ENCODE measurements at regions not wholly inside any gene's neighbourhood (a gene's known extent, or its start where the extent isn't known, plus 50 kb on each side); places are given as distances from the start of the nearest gene placed in this dataset.
"Not testable (repeated sequence)": the region's sequence is repeated elsewhere in the genome, so short reads cannot be mapped to it uniquely, and the experiment has no call there.

GRCh38 chr3:1456781-1457311 lies 364.0 kb downstream of the CNTN6 start:
- Mint-ChIP-seq H3K27me3 (no peaks in the 10 kb centered on the region), H3K27ac (no peak overlapping the region), H3K36me3 (ENCODE audit: low read depth) (no peaks in the 10 kb centered on the region), H3K9me3 (no peaks in the 10 kb centered on the region), H3K4me1 (no peaks in the 10 kb centered on the region), H3K4me3 (no peak overlapping the region)
- intact Hi-C loops (cut with micrococcal nuclease): no loop called here
- DNase-seq: no peak

GRCh38 chr3:1462371-1462770 lies 369.5 kb downstream of the CNTN6 start:
- no peak overlapping the region for H3K4me3 Mint-ChIP-seq
- H3K4me1 Mint-ChIP-seq: no peaks in the 10 kb centered on the region
- no peaks in the 10 kb centered on the region for H3K9me3 Mint-ChIP-seq
- no peak overlapping the region for H3K27ac Mint-ChIP-seq
- DNase-seq: no peak
- no peaks in the 10 kb centered on the region for H3K27me3 Mint-ChIP-seq
- intact Hi-C loops (cut with micrococcal nuclease): no loop called here
- no peaks in the 10 kb centered on the region for H3K36me3 Mint-ChIP-seq (ENCODE audit: low read depth)

- Mint-ChIP-seq H3K9me3 (no peaks in the 10 kb centered on the region), H3K36me3 (ENCODE audit: low read depth) (no peaks in the 10 kb centered on the region), H3K4me3 (no peak overlapping the region), H3K4me1 (no peaks in the 10 kb centered on the region), H3K27ac (no peak overlapping the region), H3K27me3 (no peaks in the 10 kb centered on the region)
- DNase-seq: no peak
- intact Hi-C loops (cut with micrococcal nuclease): no loop called here
Observed at GRCh38 chr3:1462856-1463450, 370.1 kb downstream of the CNTN6 start.

DNA sequence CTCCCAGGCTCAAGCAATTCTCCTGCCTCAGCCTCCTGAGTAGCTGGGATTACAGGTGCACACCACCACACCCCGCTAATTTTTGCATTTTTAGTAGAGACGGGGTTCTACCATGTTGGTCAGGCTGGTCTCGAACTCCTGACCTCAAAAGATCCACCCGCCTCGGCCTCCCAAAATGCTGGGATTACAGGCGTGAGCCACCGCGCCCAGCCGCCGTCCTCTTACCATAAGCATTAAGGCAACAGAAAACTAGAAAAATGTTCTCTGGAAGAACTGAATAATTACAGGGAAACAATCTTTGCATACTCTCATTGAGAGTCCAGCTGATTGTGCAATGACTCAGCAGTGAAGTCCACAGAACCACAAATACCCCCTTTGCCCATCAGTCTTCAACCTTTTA lies 372.3 kb downstream of the CNTN6 start:
- H3K9me3 Mint-ChIP-seq; H3K27me3 Mint-ChIP-seq; H3K36me3 Mint-ChIP-seq (ENCODE audit: low read depth); intact Hi-C loops (cut with micrococcal nuclease); H3K4me1 Mint-ChIP-seq; DNase-seq; H3K4me3 Mint-ChIP-seq; H3K27ac Mint-ChIP-seq: not testable (repeated sequence)

DNA sequence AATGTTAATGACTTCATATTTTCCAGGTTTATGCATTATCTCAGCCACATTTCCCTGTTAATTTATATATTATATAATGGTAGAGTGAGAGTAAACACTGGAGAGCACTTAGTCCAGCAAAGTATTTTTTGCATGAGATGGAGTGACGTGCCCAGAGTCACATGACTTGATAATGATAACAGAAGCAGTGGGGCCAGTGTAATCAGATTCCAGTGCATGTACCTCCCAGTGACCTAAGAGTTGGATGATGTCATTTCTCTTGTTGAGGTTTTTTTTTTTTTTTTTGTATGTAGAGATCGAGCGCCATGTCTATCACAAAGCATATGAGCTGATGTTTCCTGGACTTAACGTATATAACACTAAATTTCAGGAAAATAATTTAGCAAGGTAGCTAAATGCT lies 375.3 kb downstream of the CNTN6 start:
- H3K27ac Mint-ChIP-seq: no peak overlapping the region
- H3K36me3 Mint-ChIP-seq (ENCODE audit: low read depth): no peaks in the 10 kb centered on the region
- H3K9me3 Mint-ChIP-seq: peaks cover 4% of the 10 kb centered on the region
- H3K4me3 Mint-ChIP-seq: no peak overlapping the region
- intact Hi-C loops (cut with micrococcal nuclease): no loop called here
- no peak for DNase-seq
- no peaks in the 10 kb centered on the region for H3K4me1 Mint-ChIP-seq
- H3K27me3 Mint-ChIP-seq: no peaks in the 10 kb centered on the region

- no peaks in the 10 kb centered on the region for H3K36me3 Mint-ChIP-seq (ENCODE audit: low read depth)
- no peak overlapping the region for H3K4me3 Mint-ChIP-seq
- no peaks in the 10 kb centered on the region for H3K27me3 Mint-ChIP-seq
- DNase-seq: no peak
- H3K27ac Mint-ChIP-seq: no peak overlapping the region
- peaks cover 4% of the 10 kb centered on the region for H3K9me3 Mint-ChIP-seq
- no peaks in the 10 kb centered on the region for H3K4me1 Mint-ChIP-seq
- intact Hi-C loops (cut with micrococcal nuclease): no loop called here
Observed at GRCh38 chr3:1469248-1469647, 376.4 kb downstream of the CNTN6 start.

- no peaks in the 10 kb centered on the region for H3K27me3 Mint-ChIP-seq
- H3K4me3 Mint-ChIP-seq: no peak overlapping the region
- peaks cover 4% of the 10 kb centered on the region for H3K9me3 Mint-ChIP-seq
- H3K36me3 Mint-ChIP-seq (ENCODE audit: low read depth): no peaks in the 10 kb centered on the region
- intact Hi-C loops (cut with micrococcal nuclease): no loop called here
- no peak for DNase-seq
- no peak overlapping the region for H3K27ac Mint-ChIP-seq
- no peaks in the 10 kb centered on the region for H3K4me1 Mint-ChIP-seq
Observed at GRCh38 chr3:1469687-1470086, 376.9 kb downstream of the CNTN6 start.

GRCh38 chr3:1477669-1478068 lies 384.8 kb downstream of the CNTN6 start:
- Mint-ChIP-seq H3K27ac (no peak overlapping the region), H3K36me3 (ENCODE audit: low read depth) (no peaks in the 10 kb centered on the region), H3K9me3 (no peaks in the 10 kb centered on the region), H3K27me3 (no peaks in the 10 kb centered on the region), H3K4me3 (no peak overlapping the region), H3K4me1 (no peaks in the 10 kb centered on the region)
- intact Hi-C loops (cut with micrococcal nuclease): no loop called here
- no peak for DNase-seq

- Mint-ChIP-seq H3K27me3 (no peaks in the 10 kb centered on the region), H3K4me3 (no peak overlapping the region), H3K9me3 (no peaks in the 10 kb centered on the region), H3K27ac (no peak overlapping the region), H3K36me3 (ENCODE audit: low read depth) (no peaks in the 10 kb centered on the region), H3K4me1 (no peaks in the 10 kb centered on the region)
- intact Hi-C loops (cut with micrococcal nuclease): no loop called here
- no peak for DNase-seq
Observed at GRCh38 chr3:1495466-1495865, 402.6 kb downstream of the CNTN6 start.

GRCh38 chr3:1499694-1500093 lies 406.9 kb downstream of the CNTN6 start:
- no peaks in the 10 kb centered on the region for H3K36me3 Mint-ChIP-seq (ENCODE audit: low read depth)
- no peak for DNase-seq
- H3K4me1 Mint-ChIP-seq: no peaks in the 10 kb centered on the region
- no peak overlapping the region for H3K27ac Mint-ChIP-seq
- no peaks in the 10 kb centered on the region for H3K9me3 Mint-ChIP-seq
- no peaks in the 10 kb centered on the region for H3K27me3 Mint-ChIP-seq
- intact Hi-C loops (cut with micrococcal nuclease): no loop called here
- no peak overlapping the region for H3K4me3 Mint-ChIP-seq

DNA sequence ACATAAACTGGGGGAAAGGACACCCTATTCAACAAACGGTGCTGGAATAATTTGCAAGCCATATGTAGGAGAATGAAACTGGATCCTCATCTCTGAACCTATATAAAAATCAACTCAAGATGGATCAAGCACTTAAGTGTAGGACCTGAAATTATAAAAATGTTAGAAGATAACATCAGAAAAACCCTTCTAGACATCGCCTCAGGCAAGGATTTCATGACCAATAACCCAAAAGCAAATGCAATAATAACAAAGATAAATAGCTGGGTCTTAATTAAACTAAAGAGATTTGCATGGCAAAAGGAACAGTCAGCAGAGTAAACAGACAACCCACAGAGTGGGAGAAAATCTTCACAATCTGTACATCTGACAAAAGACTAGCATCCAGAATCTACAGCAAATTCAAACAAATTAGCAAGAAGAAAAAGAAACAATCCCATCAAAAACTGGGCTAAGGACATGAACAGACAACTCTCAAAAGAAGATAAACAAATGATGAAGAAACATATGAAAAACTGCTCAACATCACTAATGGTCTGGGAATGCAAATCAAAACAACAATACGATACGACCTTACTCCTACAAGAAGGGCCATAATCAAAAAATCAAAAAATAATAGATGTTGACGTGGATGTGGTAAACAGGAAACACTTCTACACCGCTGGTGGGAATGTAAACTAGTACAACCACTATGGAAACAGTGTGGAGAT lies 408.7 kb downstream of the CNTN6 start:
- H3K9me3 Mint-ChIP-seq: no peaks in the 10 kb centered on the region
- no peak overlapping the region for H3K4me3 Mint-ChIP-seq
- H3K4me1 Mint-ChIP-seq: no peaks in the 10 kb centered on the region
- H3K36me3 Mint-ChIP-seq (ENCODE audit: low read depth): no peaks in the 10 kb centered on the region
- H3K27me3 Mint-ChIP-seq: no peaks in the 10 kb centered on the region
- DNase-seq: no peak
- H3K27ac Mint-ChIP-seq: no peak overlapping the region
- intact Hi-C loops (cut with micrococcal nuclease): no loop called here

DNA sequence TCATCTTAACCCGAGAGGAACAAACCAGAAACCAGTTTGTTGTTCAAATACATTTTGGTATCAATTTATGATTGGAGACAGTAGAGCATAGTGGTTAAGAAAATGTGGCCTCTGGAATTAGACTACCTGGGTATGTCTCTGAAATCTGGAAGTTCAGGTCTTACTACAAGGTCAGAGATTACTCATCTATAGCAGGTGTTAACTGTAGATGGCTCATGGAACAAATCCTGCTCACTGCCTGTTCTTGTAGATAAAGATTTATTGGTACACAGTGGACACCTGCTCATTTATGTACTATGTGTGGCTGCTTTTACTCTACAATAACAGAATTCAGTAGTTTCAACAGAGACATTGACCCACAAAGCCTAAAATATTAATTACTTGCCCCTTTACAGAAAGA lies 413.3 kb downstream of the CNTN6 start:
- H3K36me3 Mint-ChIP-seq (ENCODE audit: low read depth): no peaks in the 10 kb centered on the region
- H3K9me3 Mint-ChIP-seq: no peaks in the 10 kb centered on the region
- no peaks in the 10 kb centered on the region for H3K4me1 Mint-ChIP-seq
- no peak overlapping the region for H3K27ac Mint-ChIP-seq
- H3K27me3 Mint-ChIP-seq: no peaks in the 10 kb centered on the region
- intact Hi-C loops (cut with micrococcal nuclease): no loop called here
- H3K4me3 Mint-ChIP-seq: no peak overlapping the region
- no peak for DNase-seq

DNA sequence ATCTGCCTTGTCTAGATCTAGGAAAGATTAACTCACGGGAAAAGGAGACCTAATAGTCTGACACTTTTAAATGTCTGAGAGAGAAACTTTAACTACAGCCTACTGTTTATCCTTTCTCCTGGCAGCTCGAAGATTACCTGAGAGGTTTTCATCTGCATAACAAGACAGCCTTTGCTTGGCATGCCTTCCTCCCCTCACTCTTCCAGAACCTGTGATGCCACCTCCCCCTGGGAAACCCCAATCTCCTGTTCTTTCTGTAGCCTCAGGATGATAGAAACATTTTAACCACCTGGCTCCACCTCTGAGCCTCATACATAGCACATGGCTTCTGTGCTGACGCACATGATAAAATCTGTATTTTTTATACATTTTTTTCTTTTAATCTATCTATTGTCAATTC lies 420.8 kb downstream of the CNTN6 start:
- Mint-ChIP-seq H3K27ac (no peak overlapping the region), H3K36me3 (ENCODE audit: low read depth) (no peaks in the 10 kb centered on the region), H3K27me3 (no peaks in the 10 kb centered on the region), H3K4me1 (no peaks in the 10 kb centered on the region), H3K4me3 (no peak overlapping the region), H3K9me3 (no peaks in the 10 kb centered on the region)
- no peak for DNase-seq
- intact Hi-C loops (cut with micrococcal nuclease): no loop called here

GRCh38 chr3:1515882-1516281 lies 423.1 kb downstream of the CNTN6 start:
- intact Hi-C loops (cut with micrococcal nuclease): no loop called here
- no peaks in the 10 kb centered on the region for H3K36me3 Mint-ChIP-seq (ENCODE audit: low read depth)

GRCh38 chr3:1527786-1528185 lies 435.0 kb downstream of the CNTN6 start:
- Mint-ChIP-seq H3K27me3 (no peaks in the 10 kb centered on the region), H3K9me3 (peaks cover 4% of the 10 kb centered on the region), H3K36me3 (ENCODE audit: low read depth) (no peaks in the 10 kb centered on the region), H3K4me3 (no peak overlapping the region), H3K27ac (no peak overlapping the region), H3K4me1 (no peaks in the 10 kb centered on the region)
- intact Hi-C loops (cut with micrococcal nuclease): no loop called here
- no peak for DNase-seq

More at GRCh38 chr3:1515882-1516281, 423.1 kb downstream of the CNTN6 start:
- no peak overlapping the region for H3K27ac Mint-ChIP-seq
- H3K9me3 Mint-ChIP-seq: no peaks in the 10 kb centered on the region
- no peak overlapping the region for H3K4me3 Mint-ChIP-seq
- no peaks in the 10 kb centered on the region for H3K27me3 Mint-ChIP-seq
- no peak for DNase-seq
- no peaks in the 10 kb centered on the region for H3K4me1 Mint-ChIP-seq
